Keratinocyte (primary cell): ENCODE measurements at regions not wholly inside any gene's neighbourhood (a gene's known extent, or its start where the extent isn't known, plus 50 kb on each side); places are given as distances from the start of the nearest gene placed in this dataset.

Experiments used
- CTCF ChIP-seq, 3 experiments: IDR thresholded peaks in 1 of 3; conservative IDR thresholded peaks in 1 of 3; optimal IDR thresholded peaks in 1 of 3; 2 replicates in 2 of 3; 3 replicates in 1 of 3; pipeline versions ENCODE3 to v1.5.1; 2011; ENCODE audit warnings: low read length in 3 of 3, mild to moderate bottlenecking in 3 of 3, moderate library complexity in 2 of 3, control low read depth in 1 of 3, inconsistent platforms in 1 of 3; ENCODE audit not compliant: insufficient read depth in 2 of 3; ENCODE audit errors: extremely low read depth in 1 of 3
- EZH2 ChIP-seq: IDR thresholded peaks from one replicate; pipeline ENCODE4 v1.6.1; 2012; ENCODE audit warnings: inconsistent platforms, mild to moderate bottlenecking, low read length, moderate library complexity

GRCh38 chr1:87766737-87767136 lies 438.1 kb downstream of the LMO4 start:
- TF ChIP-seq EZH2 = no peak
- no peak for TF ChIP-seq CTCF (optimal IDR thresholded peaks at IDR 0.05 in 1 of 3, IDR thresholded peaks at IDR 0.05 in 1 of 3, conservative IDR thresholded peaks at IDR 0.05 in 1 of 3; ENCODE audit: extremely low read depth in 1 of 3, insufficient read depth in 2 of 3, low read length in 3 of 3)
